Lung (tissue), 11 donors: ENCODE measurements at regions not wholly inside any gene's neighbourhood (a gene's known extent, or its start where the extent isn't known, plus 50 kb on each side); places are given as distances from the start of the nearest gene placed in this dataset.
"Not testable (repeated sequence)": the region's sequence is repeated elsewhere in the genome, so short reads cannot be mapped to it uniquely, and the experiment has no call there.

Source experiments
- ATAC-seq: fragments of 200-7000 bp; cut with Tn5 transposase; one replicate; pipeline ENCODE4 v1.9.1; 2020; ENCODE audit warnings: moderate number of reproducible peaks; ENCODE audit not compliant: insufficient read depth, low FRiP score
- DNase-seq, 3 donors: peaks; one replicate each; pipeline ENCODE4 v3.0.0-alpha.2; 2013 to 2017
- H3K27ac ChIP-seq, 2 donors: one replicate each; pipeline ENCODE4 v1.5.1; 2013; ENCODE audit warnings: mild to moderate bottlenecking in 2 of 2, moderate library complexity in 2 of 2, control low read depth in 1 of 2, inconsistent platforms in 1 of 2, low read depth in 1 of 2, low read length in 1 of 2
- H3K27me3 ChIP-seq, 3 donors: one replicate each; pipeline ENCODE4 v1.5.1; 2013; ENCODE audit warnings: low read length in 2 of 3; ENCODE audit not compliant: control insufficient read depth in 3 of 3, insufficient read depth in 3 of 3
- H3K36me3 ChIP-seq, 4 donors: one replicate each; pipeline ENCODE4 v1.5.1; 2013; ENCODE audit warnings: low read length in 4 of 4, mild to moderate bottlenecking in 1 of 4, moderate library complexity in 1 of 4; ENCODE audit not compliant: control insufficient read depth in 4 of 4, insufficient read depth in 4 of 4
- H3K4me1 ChIP-seq, 5 donors: one replicate each; pipeline ENCODE4 v1.5.1; 2013; ENCODE audit warnings: low read length in 5 of 5, mild to moderate bottlenecking in 2 of 5, moderate library complexity in 1 of 5; ENCODE audit not compliant: control insufficient read depth in 5 of 5, insufficient read depth in 5 of 5
- H3K4me3 ChIP-seq: one replicate; pipeline ENCODE4 v1.5.1; 2013; ENCODE audit warnings: mild to moderate bottlenecking, control low read depth, moderate library complexity
- H3K9ac ChIP-seq, 2 donors: one replicate each; pipeline ENCODE4 v1.5.1; 2013; ENCODE audit warnings: low read length in 2 of 2, control low read depth in 1 of 2; ENCODE audit not compliant: insufficient read depth in 1 of 2
- H3K9me3 ChIP-seq, 4 donors: one replicate each; pipeline ENCODE4 v1.5.1; 2013; ENCODE audit warnings: low read length in 3 of 4, mild to moderate bottlenecking in 1 of 4, moderate library complexity in 1 of 4; ENCODE audit not compliant: control insufficient read depth in 4 of 4, insufficient read depth in 3 of 4
- CTCF ChIP-seq: IDR thresholded peaks from 2 replicates; pipeline ENCODE4 v1.5.1; 2012; ENCODE audit warnings: mild to moderate bottlenecking; ENCODE audit errors: control extremely low read depth, extremely low read depth
- WGBS, 2 donors: extraction: QIAGEN DNeasy Blood & Tissue Kit; methylation state at CpG; one replicate each; pipeline ENCODE4 v1.1.7; 2013; 5-methylcytosine and 5-hydroxymethylcytosine counted together
- donor health status: control.
- donor health status: control.
- donor health status: Bipolar disorder and iron deficiency.
- donor health status: healthy.
- donor health status: DM: yes; HTN: yes; CAD: no.

- Histone ChIP-seq H3K36me3 (no peaks in the 10 kb centered on the region), H3K27me3 (no peaks in the 10 kb centered on the region), H3K9me3 (no peaks in the 10 kb centered on the region), H3K4me1 (peaks cover 0 to 5% (median 0%) of the 10 kb centered on the region in 5 donors), H3K4me3 (no peak overlapping the region), H3K27ac (no peak overlapping the region), H3K9ac (no peak overlapping the region)
- 96% methylated on average over 4 of the region's 4 CpGs for WGBS, 2 donors
- no peak for TF ChIP-seq CTCF
- ATAC-seq (no peak), DNase-seq (no peak)
Measured at GRCh38 chr5:17331651-17332050, 114.2 kb downstream of the BASP1 start.

GRCh38 chr5:17333755-17334154 is 116.3 kb downstream of the BASP1 start:
- WGBS, 2 donors: 85 to 93% methylated on average over 3 of the region's 3 CpGs
- H3K27me3 ChIP-seq: no peaks in the 10 kb centered on the region
- DNase-seq (no peak), ATAC-seq (no peak)
- no peak overlapping the region for H3K9ac ChIP-seq
- TF ChIP-seq CTCF: no peak
- H3K36me3 ChIP-seq: no peaks in the 10 kb centered on the region
- no peaks in the 10 kb centered on the region for H3K4me1 ChIP-seq
- H3K9me3 ChIP-seq: peaks cover 0 to 4% (median 0%) of the 10 kb centered on the region in 4 donors
- H3K4me3 ChIP-seq: no peak overlapping the region
- H3K27ac ChIP-seq: no peak overlapping the region

GRCh38 chr5:17336054-17336453 is 118.6 kb downstream of the BASP1 start:
- no peak for DNase-seq
- H3K4me3 ChIP-seq: no peak overlapping the region
- H3K27me3 ChIP-seq: no peaks in the 10 kb centered on the region
- H3K9me3 ChIP-seq: peaks cover 0 to 6% (median 0%) of the 10 kb centered on the region in 4 donors
- no peak for ATAC-seq
- WGBS, 2 donors: 81 to 88% methylated on average over 1 of the region's 1 CpG
- no peak for TF ChIP-seq CTCF
- no peaks in the 10 kb centered on the region for H3K36me3 ChIP-seq
- peaks cover 0 to 11% (median 6%) of the 10 kb centered on the region in 5 donors for H3K4me1 ChIP-seq
- no peak overlapping the region for H3K9ac ChIP-seq
- no peak overlapping the region for H3K27ac ChIP-seq

- ATAC-seq, H3K4me3 ChIP-seq, H3K9me3 ChIP-seq, H3K27ac ChIP-seq, H3K27me3 ChIP-seq, H3K36me3 ChIP-seq, DNase-seq, H3K9ac ChIP-seq: not testable (repeated sequence)
- peaks cover 0 to 17% (median 9%) of the 10 kb centered on the region in 5 donors for H3K4me1 ChIP-seq
- 65 to 75% methylated on average over 3 of the region's 3 CpGs for WGBS, 2 donors
Measured at GRCh38 chr5:17336723-17337122, 119.3 kb downstream of the BASP1 start.
